ENCODE measurements at regions not wholly inside any gene's neighbourhood (a gene's known extent, or its start where the extent isn't known, plus 50 kb on each side); places are given as distances from the start of the nearest gene placed in this dataset.

- Mint-ChIP-seq H3K9me3 (ENCODE audit: low read depth, unreplicated experiment) (peaks cover 5% of the 10 kb centered on the region), H3K27me3 (ENCODE audit: unreplicated experiment) (no peaks in the 10 kb centered on the region), H3K4me1 (ENCODE audit: low read depth, unreplicated experiment) (no peaks in the 10 kb centered on the region), H3K4me3 (ENCODE audit: low read depth, unreplicated experiment) (no peak overlapping the region), H3K36me3 (ENCODE audit: insufficient read depth, unreplicated experiment) (no peaks in the 10 kb centered on the region), H3K27ac (ENCODE audit: unreplicated experiment) (no peak overlapping the region)
- intact Hi-C loops (cut with micrococcal nuclease; ENCODE audit: unreplicated experiment): no loop called here
- TF ChIP-seq CTCF (IDR thresholded peaks at IDR 0.05; ENCODE audit: unreplicated experiment): no peak
- no TSS peak for BruUV-seq (replicated peaks)
- CTCF ChIA-PET: no interaction called here
- DNase-seq: no peak
Measured at GRCh38 chr10:130254243-130254642, 118.1 kb downstream of the GLRX3 start.

GRCh38 chr10:130254662-130255061 is 118.5 kb downstream of the GLRX3 start:
- Mint-ChIP-seq H3K36me3 (ENCODE audit: insufficient read depth, unreplicated experiment) (no peaks in the 10 kb centered on the region), H3K27ac (ENCODE audit: unreplicated experiment) (no peak overlapping the region), H3K4me3 (ENCODE audit: low read depth, unreplicated experiment) (no peak overlapping the region), H3K4me1 (ENCODE audit: low read depth, unreplicated experiment) (no peaks in the 10 kb centered on the region), H3K27me3 (ENCODE audit: unreplicated experiment) (no peaks in the 10 kb centered on the region), H3K9me3 (ENCODE audit: low read depth, unreplicated experiment) (peaks cover 5% of the 10 kb centered on the region)
- no TSS peak for BruUV-seq (replicated peaks)
- DNase-seq: no peak
- CTCF ChIA-PET: no interaction called here
- intact Hi-C loops (cut with micrococcal nuclease; ENCODE audit: unreplicated experiment): no loop called here
- no peak for TF ChIP-seq CTCF (IDR thresholded peaks at IDR 0.05; ENCODE audit: unreplicated experiment)

- CTCF ChIA-PET: no interaction called here
- Mint-ChIP-seq H3K36me3 (ENCODE audit: insufficient read depth, unreplicated experiment) (no peaks in the 10 kb centered on the region), H3K27me3 (ENCODE audit: unreplicated experiment) (no peaks in the 10 kb centered on the region), H3K4me3 (ENCODE audit: low read depth, unreplicated experiment) (no peak overlapping the region), H3K9me3 (ENCODE audit: low read depth, unreplicated experiment) (peaks cover 5% of the 10 kb centered on the region), H3K4me1 (ENCODE audit: low read depth, unreplicated experiment) (no peaks in the 10 kb centered on the region), H3K27ac (ENCODE audit: unreplicated experiment) (no peak overlapping the region)
- intact Hi-C loops (cut with micrococcal nuclease; ENCODE audit: unreplicated experiment): no loop called here
- no peak for TF ChIP-seq CTCF (IDR thresholded peaks at IDR 0.05; ENCODE audit: unreplicated experiment)
- DNase-seq: no peak
- BruUV-seq (replicated peaks): no TSS peak
Measured at GRCh38 chr10:130255777-130256176, 119.6 kb downstream of the GLRX3 start.

GRCh38 chr10:130257897-130258296 is 121.7 kb downstream of the GLRX3 start:
- no peak overlapping the region for H3K4me3 Mint-ChIP-seq (ENCODE audit: low read depth, unreplicated experiment)
- H3K9me3 Mint-ChIP-seq (ENCODE audit: low read depth, unreplicated experiment): peaks cover 14% of the 10 kb centered on the region
- no peak overlapping the region for H3K27ac Mint-ChIP-seq (ENCODE audit: unreplicated experiment)
- intact Hi-C loops (cut with micrococcal nuclease; ENCODE audit: unreplicated experiment): no loop called here
- TF ChIP-seq CTCF (IDR thresholded peaks at IDR 0.05; ENCODE audit: unreplicated experiment): no peak
- CTCF ChIA-PET: no interaction called here
- no peaks in the 10 kb centered on the region for H3K4me1 Mint-ChIP-seq (ENCODE audit: low read depth, unreplicated experiment)
- no peak for DNase-seq
- no TSS peak for BruUV-seq (replicated peaks)
- no peaks in the 10 kb centered on the region for H3K27me3 Mint-ChIP-seq (ENCODE audit: unreplicated experiment)
- no peaks in the 10 kb centered on the region for H3K36me3 Mint-ChIP-seq (ENCODE audit: insufficient read depth, unreplicated experiment)

- Mint-ChIP-seq H3K36me3 (ENCODE audit: insufficient read depth, unreplicated experiment) (no peaks in the 10 kb centered on the region), H3K27ac (ENCODE audit: unreplicated experiment) (no peak overlapping the region), H3K4me1 (ENCODE audit: low read depth, unreplicated experiment) (no peaks in the 10 kb centered on the region), H3K27me3 (ENCODE audit: unreplicated experiment) (no peaks in the 10 kb centered on the region), H3K4me3 (ENCODE audit: low read depth, unreplicated experiment) (no peak overlapping the region), H3K9me3 (ENCODE audit: low read depth, unreplicated experiment) (peaks cover 21% of the 10 kb centered on the region)
- CTCF ChIA-PET: no interaction called here
- intact Hi-C loops (cut with micrococcal nuclease; ENCODE audit: unreplicated experiment): no loop called here
- no peak for DNase-seq
- BruUV-seq (replicated peaks): no TSS peak
- no peak for TF ChIP-seq CTCF (IDR thresholded peaks at IDR 0.05; ENCODE audit: unreplicated experiment)
Measured at GRCh38 chr10:130259380-130259779, 123.2 kb downstream of the GLRX3 start.
